ENCODE measurements at regions not wholly inside any gene's neighbourhood (a gene's known extent, or its start where the extent isn't known, plus 50 kb on each side); places are given as distances from the start of the nearest gene placed in this dataset.

DNA sequence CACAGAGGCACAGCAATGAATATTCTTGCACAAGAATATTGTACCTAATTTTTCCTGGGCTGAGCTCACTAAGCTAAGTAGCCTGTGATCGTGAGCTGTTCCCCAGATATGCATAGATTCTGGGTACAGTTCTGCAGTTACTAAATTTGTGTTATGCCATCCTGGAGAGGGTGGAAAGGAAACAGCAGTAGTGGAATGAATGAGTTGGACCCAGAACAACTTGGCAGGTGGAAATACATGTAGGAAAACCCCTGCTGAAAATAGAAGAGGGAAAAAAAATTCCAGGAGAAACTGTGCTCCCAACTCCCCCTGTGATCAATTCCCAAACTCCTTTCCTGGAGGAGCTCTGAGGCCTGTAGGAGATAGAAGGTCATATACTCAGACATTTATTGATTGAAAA, 181.5 kb upstream of the MGAT5 start:
- TF ChIP-seq CTCF (IDR thresholded peaks at IDR 0.05; ENCODE audit: low read depth, low read length) (no peak), EZH2phosphoT487 (IDR thresholded peaks at IDR 0.05; ENCODE audit: low read depth) (no peak)

Data from OCI-LY3 (cell line).